Activated CD4-positive, alpha-beta T cell treated with anti-CD3 and anti-CD28 coated beads for 36 hours (primary cell): ENCODE measurements at regions not wholly inside any gene's neighbourhood (a gene's known extent, or its start where the extent isn't known, plus 50 kb on each side); places are given as distances from the start of the nearest gene placed in this dataset.

ENCODE experiments used
- ATAC-seq: fragments of 200-7000 bp; cut with Tn5 transposase; one replicate; pipeline ENCODE4 v1.10.0; 2021; ENCODE audit warnings: mild to moderate bottlenecking, moderate library complexity
- CTCF ChIA-PET: fragments of 350-600 bp; sonication (Branson Sonifier 250); formaldehyde crosslinking; loops from one replicate; lab custom pipeline; 2021; ENCODE audit warnings: antibody characterized with exemption; lab: Charles Lee
- POLR2A ChIA-PET: fragments of 350-600 bp; sonication (Branson Sonifier 250); formaldehyde crosslinking; loops from one replicate; lab custom pipeline; 2021; ENCODE audit warnings: antibody characterized with exemption, inconsistent platforms; lab: Charles Lee
- DNase-seq: peaks from one replicate; pipeline ENCODE4 v3.0.0-alpha.2; 2020
- H3K27ac Mint-ChIP-seq: one replicate; pipeline ENCODE4 v1.8.0; 2021; ENCODE audit warnings: mixed read lengths
- H3K27me3 Mint-ChIP-seq: one replicate; pipeline ENCODE4 v1.8.0; 2021; ENCODE audit warnings: mixed read lengths
- H3K36me3 Mint-ChIP-seq: one replicate; pipeline ENCODE4 v1.8.0; 2021; ENCODE audit warnings: low read depth, mixed read lengths
- H3K4me1 Mint-ChIP-seq: one replicate; pipeline ENCODE4 v1.8.0; 2021; ENCODE audit warnings: mixed read lengths
- H3K4me3 Mint-ChIP-seq: one replicate; pipeline ENCODE4 v1.8.0; 2021; ENCODE audit warnings: mild to moderate bottlenecking, moderate library complexity, mixed read lengths
- H3K9me3 Mint-ChIP-seq: one replicate; pipeline ENCODE4 v1.8.0; 2021; ENCODE audit warnings: low read depth, mixed read lengths
- intact Hi-C, 2 experiments: fragments of 100-400 bp; cut with DNase I in 1 of 2; cut with micrococcal nuclease in 1 of 2; formaldehyde crosslinking; loops; one replicate each; pipeline versions ENCODE4 v1.14.2 to v1.15.1; 2022 to 2024; cut with DNase I, micrococcal nuclease

GRCh38 chr2:28694364-28694763 is 57.3 kb upstream of the PPP1CB start:
- H3K4me3 Mint-ChIP-seq, result no peak overlapping the region
- no peak overlapping the region for H3K27ac Mint-ChIP-seq
- no peaks in the 10 kb centered on the region for H3K9me3 Mint-ChIP-seq
- POLR2A ChIA-PET, result interaction anchor here (0.6 kb wide), 1 partner anchor 159 kb away, joined by 4 read pairs; no protein-coding TSS in a partner anchor
- CTCF ChIA-PET, result interaction anchor here (0.5 to 1.8 kb wide), 2 partner anchors 100 to 1934 kb away, joined by 3 to 6 read pairs; no protein-coding TSS in a partner anchor
- no peaks in the 10 kb centered on the region for H3K36me3 Mint-ChIP-seq
- no peaks in the 10 kb centered on the region for H3K4me1 Mint-ChIP-seq
- ATAC-seq (no peak), DNase-seq (no peak)
- intact Hi-C loops, result no loop called here
- H3K27me3 Mint-ChIP-seq, result no peaks in the 10 kb centered on the region

DNA sequence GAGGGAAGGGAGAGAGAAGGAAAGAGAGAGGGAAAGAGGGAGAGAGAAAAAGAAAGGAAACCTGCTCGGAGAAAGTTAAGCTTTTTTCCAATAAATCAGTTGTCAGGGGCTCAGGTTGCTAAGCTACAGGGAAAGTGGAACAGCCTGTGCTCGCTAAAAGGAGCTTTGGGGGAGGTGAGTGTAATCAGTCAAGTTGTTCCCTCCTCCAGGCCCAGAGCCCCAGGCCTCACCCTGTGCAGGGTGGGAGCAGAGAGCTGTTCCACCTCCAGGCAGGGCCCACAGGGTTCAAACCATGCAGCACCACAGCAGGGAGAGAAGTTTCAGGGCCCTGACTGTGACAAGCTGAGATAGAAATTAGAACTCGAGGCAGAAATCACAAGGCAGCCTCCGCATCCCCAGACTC is 56.4 kb upstream of the PPP1CB start:
- Mint-ChIP-seq H3K4me1 (no peaks in the 10 kb centered on the region), H3K36me3 (no peaks in the 10 kb centered on the region), H3K4me3 (no peak overlapping the region), H3K9me3 (no peaks in the 10 kb centered on the region), H3K27me3 (no peaks in the 10 kb centered on the region), H3K27ac (no peak overlapping the region)
- no peak for DNase-seq
- CTCF ChIA-PET, result interaction anchor here (0.8 to 1.8 kb wide), 3 partner anchors 19 to 153 kb away, joined by 3 to 6 read pairs (median 4); no protein-coding TSS in a partner anchor
- ATAC-seq, result no peak
- intact Hi-C loops, result no loop called here
- POLR2A ChIA-PET, result interaction anchor here (0.6 kb wide), 1 partner anchor 108 kb away, joined by 8 read pairs; no protein-coding TSS in a partner anchor

DNA sequence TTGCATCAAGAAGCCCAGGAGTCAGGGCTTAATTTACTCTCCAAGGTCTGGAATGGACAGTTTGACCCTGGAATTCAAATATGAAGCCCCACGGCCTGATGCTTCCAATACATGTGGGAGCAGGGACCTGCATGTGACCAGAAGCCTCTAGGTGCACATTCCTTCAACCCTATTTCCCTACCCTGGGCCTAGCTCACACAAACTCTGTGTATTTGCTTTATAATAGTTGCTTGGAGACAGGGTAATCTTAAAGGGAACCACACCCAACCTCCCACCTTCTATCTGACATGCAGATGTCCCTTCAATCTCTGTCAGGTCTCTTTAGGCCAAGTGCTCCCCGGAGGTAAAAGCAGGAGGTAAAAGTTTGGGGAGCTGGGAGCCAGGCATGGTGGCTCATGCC is 55.4 kb upstream of the PPP1CB start:
- no peak overlapping the region for H3K27ac Mint-ChIP-seq
- ATAC-seq (no peak), DNase-seq (no peak)
- intact Hi-C loops, result no loop called here
- H3K36me3 Mint-ChIP-seq, result no peaks in the 10 kb centered on the region
- ChIA-PET POLR2A (no interaction called here), CTCF (interaction anchor here (0.7 to 1.2 kb wide), 2 partner anchors 7 to 9 kb away, joined by 3 to 4 read pairs; no protein-coding TSS in a partner anchor)
- no peaks in the 10 kb centered on the region for H3K4me1 Mint-ChIP-seq
- H3K9me3 Mint-ChIP-seq, result no peaks in the 10 kb centered on the region
- H3K27me3 Mint-ChIP-seq, result no peaks in the 10 kb centered on the region
- no peak overlapping the region for H3K4me3 Mint-ChIP-seq

- H3K4me3 Mint-ChIP-seq, result no peak overlapping the region
- CTCF ChIA-PET, result interaction anchor here (1.1 to 1.2 kb wide), 3 partner anchors 10 to 77 kb away, joined by 3 read pairs; no protein-coding TSS in a partner anchor
- DNase-seq, result no peak
- ATAC-seq, result no peak
- no peaks in the 10 kb centered on the region for H3K27me3 Mint-ChIP-seq
- H3K4me1 Mint-ChIP-seq, result no peaks in the 10 kb centered on the region
- no peaks in the 10 kb centered on the region for H3K36me3 Mint-ChIP-seq
- POLR2A ChIA-PET, result no interaction called here
- no peak overlapping the region for H3K27ac Mint-ChIP-seq
- intact Hi-C loops, result no loop called here
- no peaks in the 10 kb centered on the region for H3K9me3 Mint-ChIP-seq
Measured at GRCh38 chr2:28697602-28698149, 54.0 kb upstream of the PPP1CB start.

DNA sequence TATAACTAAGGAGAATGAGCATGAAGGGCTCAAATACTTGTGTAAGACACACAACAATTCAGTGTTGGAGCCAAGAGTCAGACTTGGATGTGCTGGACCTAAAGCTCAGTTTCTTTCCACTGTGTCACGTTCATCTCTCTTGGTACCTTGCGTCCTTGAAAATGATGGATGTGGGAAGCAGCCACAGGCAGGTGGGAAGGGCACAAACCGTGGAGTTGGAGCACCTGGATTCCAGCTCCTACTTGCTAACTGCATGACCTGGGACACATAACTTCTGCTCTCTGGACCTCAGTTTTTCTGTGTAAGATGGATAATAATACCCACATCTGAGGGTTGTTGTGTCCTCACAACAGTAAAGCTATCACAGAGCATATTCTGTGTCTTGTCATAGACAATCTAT is 53.1 kb upstream of the PPP1CB start:
- Mint-ChIP-seq H3K4me3 (no peak overlapping the region), H3K27me3 (no peaks in the 10 kb centered on the region), H3K4me1 (no peaks in the 10 kb centered on the region), H3K9me3 (no peaks in the 10 kb centered on the region), H3K27ac (no peak overlapping the region), H3K36me3 (no peaks in the 10 kb centered on the region)
- intact Hi-C loops, result no loop called here
- DNase-seq (no peak), ATAC-seq (no peak)
- ChIA-PET CTCF (interaction anchor here (1.1 kb wide), 1 partner anchor 76 kb away, joined by 3 read pairs; no protein-coding TSS in a partner anchor), POLR2A (no interaction called here)
